ENCODE measurements at regions not wholly inside any gene's neighbourhood (a gene's known extent, or its start where the extent isn't known, plus 50 kb on each side); places are given as distances from the start of the nearest gene placed in this dataset.

- no TSS peak for BruUV-seq (replicated peaks)
- no peaks in the 10 kb centered on the region for H3K27me3 ChIP-seq (ENCODE audit: control insufficient read depth in 2 of 2, insufficient read depth in 2 of 2, low read length in 2 of 2)
- no peaks in the 10 kb centered on the region for H3K4me1 ChIP-seq (replicated peaks in 1 of 2; ENCODE audit: control insufficient read depth in 2 of 2, insufficient read depth in 2 of 2, low read length in 2 of 2)
- no peaks in the 10 kb centered on the region for H3K79me2 ChIP-seq (ENCODE audit: control insufficient read depth, insufficient read depth, low read length)
- no peak overlapping the region for H3K4me3 ChIP-seq
- no peak for FAIRE-seq
- in situ Hi-C loops (cut with MboI): no loop called here
- H3K4me2 ChIP-seq (ENCODE audit: insufficient read depth, low read length): no peak overlapping the region
- WGBS (ENCODE audit: insufficient coverage, low coverage, missing lambda C conversion rate): 37% methylated on average over 3 of the region's 3 CpGs
- no peak for DNase-seq (ENCODE audit: extremely low read depth in 1 of 4, low spot score in 3 of 4)
- TF ChIP-seq MAFF (IDR thresholded peaks at IDR 0.05; ENCODE audit: low read length) (no peak), TRIM28 (IDR thresholded peaks at IDR 0.05) (0 out of 2 replicates have a peak, but pooled peaks have one; percentile 43), SMAD1 (IDR thresholded peaks at IDR 0.05; ENCODE audit: low read depth, low read length, partially characterized antibody) (no peak), AFF1 (IDR thresholded peaks at IDR 0.05; ENCODE audit: low read depth in 1 of 2, partially characterized antibody in 2 of 2) (peak in 1 of 2 experiments; percentile 100), RBBP5 (IDR thresholded peaks at IDR 0.05; ENCODE audit: borderline replicate concordance, insufficient read depth, low read length, poor library complexity, severe bottlenecking) (no peak), PPARD (CRISPR knock-in tag; IDR thresholded peaks at IDR 0.05) (no peak), TRIM24 (IDR thresholded peaks at IDR 0.05) (0 out of 4 replicates have a peak, but pooled peaks of 1 of the 2 experiments have one; percentile 12), BHLHE40 (IDR thresholded peaks at IDR 0.05; ENCODE audit: low read length) (no peak)
- H3K36me3 ChIP-seq (ENCODE audit: control insufficient read depth, insufficient read depth, low read length): no peaks in the 10 kb centered on the region
- no peaks in the 10 kb centered on the region for H4K20me1 ChIP-seq (replicated peaks; ENCODE audit: control insufficient read depth, insufficient read depth, low read length)
- POLR2A ChIA-PET: no interaction called here
- intact Hi-C loops (cut with micrococcal nuclease): no loop called here
- ATAC-seq: no peak
- no peak overlapping the region for H3K27ac ChIP-seq (ENCODE audit: extremely low read depth, low read depth, low read length)
- CTCF ChIA-PET (ENCODE audit: low intra/inter-chr PET ratio): no interaction called here
- no peak overlapping the region for H3K9ac ChIP-seq (ENCODE audit: insufficient read depth in 1 of 2, low read depth in 2 of 2, low read length in 2 of 2)
- H3K9me1 ChIP-seq (ENCODE audit: control insufficient read depth, insufficient read depth, low read length): no peaks in the 10 kb centered on the region
- no peak overlapping the region for H2AFZ ChIP-seq (ENCODE audit: low read depth, low read length)
- H3K9me3 ChIP-seq (replicated peaks; ENCODE audit: control insufficient read depth, insufficient read depth, low read depth, low read length): no peaks in the 10 kb centered on the region
Observed at GRCh38 chr17:82998637-82999036, 80.8 kb upstream of the METRNL start.

All from K562 (cell line).